H9 (cell line): ENCODE measurements at regions not wholly inside any gene's neighbourhood (a gene's known extent, or its start where the extent isn't known, plus 50 kb on each side); places are given as distances from the start of the nearest gene placed in this dataset.

Experiments used
- DNase-seq: peaks from one replicate; pipeline ENCODE4 v3.0.0-alpha.2; 2017
- H2AFZ ChIP-seq: one replicate; pipeline ENCODE4 v1.6.1; 2013; ENCODE audit warnings: mild to moderate bottlenecking, low read length, control low read depth, moderate library complexity
- H2AK5ac ChIP-seq: 2 replicates; pipeline ENCODE4 v1.6.1; 2013; ENCODE audit warnings: low read length, control low read depth, mixed read lengths; ENCODE audit not compliant: insufficient read length
- H2BK120ac ChIP-seq: one replicate; pipeline ENCODE4 v1.6.1; 2013; ENCODE audit warnings: low read depth, mild to moderate bottlenecking, low read length, control low read depth, inconsistent platforms; ENCODE audit not compliant: poor library complexity, severe bottlenecking
- H2BK12ac ChIP-seq: 2 replicates; pipeline ENCODE4 v1.6.1; 2013; ENCODE audit warnings: low read length, control low read depth, mixed read lengths, low read depth; ENCODE audit not compliant: insufficient read length
- H2BK15ac ChIP-seq: 2 replicates; pipeline ENCODE4 v1.6.1; 2013; ENCODE audit warnings: low read depth, low read length, control low read depth
- H2BK20ac ChIP-seq: one replicate; pipeline ENCODE4 v1.6.1; 2013; ENCODE audit warnings: low read depth, mild to moderate bottlenecking, low read length, control low read depth, inconsistent platforms; ENCODE audit not compliant: poor library complexity, severe bottlenecking
- H2BK5ac ChIP-seq: 2 replicates; pipeline ENCODE4 v1.6.1; 2013; ENCODE audit warnings: low read length, control low read depth, mixed read lengths; ENCODE audit not compliant: insufficient read length
- H3K14ac ChIP-seq: 2 replicates; pipeline ENCODE4 v1.6.1; 2013; ENCODE audit warnings: low read length, control low read depth; ENCODE audit not compliant: insufficient read depth
- H3K18ac ChIP-seq: 2 replicates; pipeline ENCODE4 v1.6.1; 2013; ENCODE audit warnings: low read depth, mild to moderate bottlenecking, mixed read lengths, low read length, control low read depth; ENCODE audit not compliant: insufficient read length
- H3K23ac ChIP-seq: 2 replicates; pipeline ENCODE4 v1.6.1; 2013; ENCODE audit warnings: low read length, control low read depth, mixed read lengths, low read depth; ENCODE audit not compliant: insufficient read length
- H3K23me2 ChIP-seq: 2 replicates; pipeline ENCODE4 v1.6.1; 2013; ENCODE audit warnings: low read depth, mild to moderate bottlenecking, mixed read lengths, low read length, control low read depth; ENCODE audit not compliant: insufficient read length, poor library complexity, severe bottlenecking
- H3K27ac ChIP-seq: 2 replicates; pipeline ENCODE4 v1.5.1; 2013; ENCODE audit warnings: low read length, control low read depth, mixed read lengths, low read depth; ENCODE audit not compliant: insufficient read length
- H3K27me3 ChIP-seq: 2 replicates; pipeline ENCODE4 v1.6.1; 2013; ENCODE audit warnings: low read length, control low read depth, inconsistent platforms; ENCODE audit not compliant: insufficient read depth
- H3K4ac ChIP-seq: 2 replicates; pipeline ENCODE4 v1.6.1; 2013; ENCODE audit warnings: low read depth, mild to moderate bottlenecking, control low read depth, inconsistent platforms, low read length, moderate library complexity
- H3K4me1 ChIP-seq: 2 replicates; pipeline ENCODE4 v1.6.1; 2013; ENCODE audit warnings: low read length, control low read depth, inconsistent platforms; ENCODE audit not compliant: insufficient read depth
- H3K4me2 ChIP-seq: 2 replicates; pipeline ENCODE4 v1.6.1; 2013; ENCODE audit warnings: low read length, control low read depth, mixed read lengths; ENCODE audit not compliant: insufficient read length, insufficient read depth
- H3K56ac ChIP-seq: 2 replicates; pipeline ENCODE4 v1.6.1; 2013; ENCODE audit warnings: low read depth, mild to moderate bottlenecking, mixed read lengths, low read length, control low read depth; ENCODE audit not compliant: insufficient read length
- H3K79me1 ChIP-seq: 2 replicates; pipeline ENCODE4 v1.6.1; 2013; ENCODE audit warnings: low read depth, mild to moderate bottlenecking, moderate library complexity, low read length, control low read depth, inconsistent platforms; ENCODE audit not compliant: insufficient read depth, poor library complexity, severe bottlenecking
- H3K79me2 ChIP-seq: 2 replicates; pipeline ENCODE4 v1.6.1; 2013; ENCODE audit warnings: low read length, control low read depth, inconsistent platforms; ENCODE audit not compliant: insufficient read depth
- H3K9ac ChIP-seq: 2 replicates; pipeline ENCODE4 v1.6.1; 2013; ENCODE audit warnings: low read length, control low read depth, mixed read lengths; ENCODE audit not compliant: insufficient read length; ENCODE audit errors: extremely low read depth
- H3K9me3 ChIP-seq: one replicate; pipeline ENCODE4 v1.6.1; 2013; ENCODE audit warnings: low read depth, low read length, inconsistent platforms; ENCODE audit not compliant: control insufficient read depth
- H3T11ph ChIP-seq: one replicate; pipeline ENCODE4 v1.6.1; 2013; ENCODE audit warnings: mild to moderate bottlenecking, low read length, control low read depth, inconsistent platforms
- H4K20me1 ChIP-seq: one replicate; pipeline ENCODE4 v1.6.1; 2013; ENCODE audit not compliant: control insufficient read depth, insufficient read length, insufficient read depth
- H4K5ac ChIP-seq: 2 replicates; pipeline ENCODE4 v1.6.1; 2013; ENCODE audit warnings: low read depth, mild to moderate bottlenecking, mixed read lengths, low read length, control low read depth; ENCODE audit not compliant: insufficient read length
- H4K8ac ChIP-seq: replicated peaks from 2 replicates; pipeline ENCODE4 v1.6.1; 2013; ENCODE audit warnings: low read length, control low read depth, mixed read lengths, low read depth; ENCODE audit not compliant: insufficient read length
- H4K91ac ChIP-seq: 2 replicates; pipeline ENCODE4 v1.6.1; 2013; ENCODE audit warnings: low read depth, mild to moderate bottlenecking, moderate library complexity, mixed read lengths, low read length, control low read depth; ENCODE audit not compliant: insufficient read length
- H3K27ac Mint-ChIP-seq, 3 experiments: 2 replicates in 2 of 3; 3 replicates in 1 of 3; pipeline ENCODE4 v1.8.0; 2020 to 2021; ENCODE audit warnings: mixed read lengths in 3 of 3, mild to moderate bottlenecking in 1 of 3, moderate library complexity in 1 of 3
- H3K27me3 Mint-ChIP-seq: 2 replicates; pipeline ENCODE4 v1.8.0; 2021; ENCODE audit warnings: low read depth, mild to moderate bottlenecking, moderate library complexity, mixed read lengths
- H3K36me3 Mint-ChIP-seq, 3 experiments: 2 replicates in 2 of 3; 3 replicates in 1 of 3; pipeline ENCODE4 v1.8.0; 2020 to 2021; ENCODE audit warnings: low read depth in 3 of 3, mixed read lengths in 3 of 3; ENCODE audit not compliant: insufficient read depth in 1 of 3
- H3K4me1 Mint-ChIP-seq, 2 experiments: 2 replicates each; pipeline ENCODE4 v1.8.0; 2020; ENCODE audit warnings: mixed read lengths in 2 of 2
- H3K4me3 Mint-ChIP-seq, 2 experiments: 2 replicates in 1 of 2; 3 replicates in 1 of 2; pipeline ENCODE4 v1.8.0; 2020 to 2021; ENCODE audit warnings: mild to moderate bottlenecking in 2 of 2, mixed read lengths in 2 of 2, moderate library complexity in 1 of 2
- H3K9me3 Mint-ChIP-seq, 2 experiments: 2 replicates in 1 of 2; 3 replicates in 1 of 2; pipeline ENCODE4 v1.8.0; 2020; ENCODE audit warnings: mild to moderate bottlenecking in 2 of 2, mixed read lengths in 2 of 2, moderate library complexity in 1 of 2
- WGBS: extraction: QIAGEN DNeasy Blood & Tissue Kit; methylation state at CpG from one replicate; pipeline ENCODE4 v1.1.7; 2013; ENCODE audit warnings: missing lambda C conversion rate, low lambda C conversion rate, mixed read lengths; ENCODE audit not compliant: insufficient read length; ENCODE audit errors: extremely low coverage; 5-methylcytosine and 5-hydroxymethylcytosine counted together
- TF ChIP-seq, protein P1 (sequence below): fragments of 200-600 bp; sonication (generic); conservative IDR thresholded peaks from 3 replicates; pipeline ENCODE4 v1.8.0; 2021; ENCODE audit warnings: antibody characterized with exemption, mild to moderate bottlenecking

DNA sequence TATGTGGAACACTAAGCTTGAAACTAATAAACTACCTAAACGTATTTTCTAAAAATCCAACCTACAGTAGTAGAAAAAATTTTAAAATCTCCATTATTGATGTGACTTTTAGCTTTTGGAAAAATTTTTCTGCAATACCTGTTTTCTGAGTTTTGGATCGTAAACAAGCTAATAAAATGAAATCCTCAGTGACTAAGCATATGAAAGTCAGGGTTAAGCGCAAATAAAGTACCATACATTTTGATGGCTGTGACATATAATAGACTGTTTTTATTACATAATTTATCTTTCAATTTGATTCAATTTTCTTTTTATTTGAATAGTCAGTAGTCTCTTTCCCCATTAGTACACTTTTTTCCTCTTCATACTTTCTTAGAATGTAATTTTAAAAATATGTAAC, 683.6 kb downstream of the NUP35 start:
- peaks cover 4 to 5% of the 10 kb centered on the region in 2 experiments; a peak in 4 of 5 replicates for H3K9me3 Mint-ChIP-seq
- H4K91ac ChIP-seq: no peak overlapping the region
- no peaks in the 10 kb centered on the region for H3K9me3 ChIP-seq
- H3K27ac Mint-ChIP-seq: no peak overlapping the region
- H3K79me1 ChIP-seq: no peaks in the 10 kb centered on the region
- H2BK5ac ChIP-seq: no peak overlapping the region
- H3K4me2 ChIP-seq: no peak overlapping the region
- no peak overlapping the region for H3K4ac ChIP-seq
- no peak overlapping the region for H2BK12ac ChIP-seq
- H4K8ac ChIP-seq: no peak overlapping the region
- no peak overlapping the region for H2BK15ac ChIP-seq
- no peak overlapping the region for H3T11ph ChIP-seq
- no peak overlapping the region for H3K27ac ChIP-seq
- H3K18ac ChIP-seq: no peak overlapping the region
- H2AFZ ChIP-seq: no peak overlapping the region
- H3K23ac ChIP-seq: no peak overlapping the region
- no peak for DNase-seq
- no peaks in the 10 kb centered on the region for H3K27me3 ChIP-seq
- no peak overlapping the region for H3K14ac ChIP-seq
- no peak overlapping the region for H4K5ac ChIP-seq
- no peaks in the 10 kb centered on the region for H3K23me2 ChIP-seq
- no peak overlapping the region for H2BK120ac ChIP-seq
- H2AK5ac ChIP-seq: no peak overlapping the region
- H3K79me2 ChIP-seq: no peaks in the 10 kb centered on the region
- WGBS: no CpG with 5 or more reads among the region's 3 CpGs
- H2BK20ac ChIP-seq: no peak overlapping the region
- TF ChIP-seq, protein P1, sequence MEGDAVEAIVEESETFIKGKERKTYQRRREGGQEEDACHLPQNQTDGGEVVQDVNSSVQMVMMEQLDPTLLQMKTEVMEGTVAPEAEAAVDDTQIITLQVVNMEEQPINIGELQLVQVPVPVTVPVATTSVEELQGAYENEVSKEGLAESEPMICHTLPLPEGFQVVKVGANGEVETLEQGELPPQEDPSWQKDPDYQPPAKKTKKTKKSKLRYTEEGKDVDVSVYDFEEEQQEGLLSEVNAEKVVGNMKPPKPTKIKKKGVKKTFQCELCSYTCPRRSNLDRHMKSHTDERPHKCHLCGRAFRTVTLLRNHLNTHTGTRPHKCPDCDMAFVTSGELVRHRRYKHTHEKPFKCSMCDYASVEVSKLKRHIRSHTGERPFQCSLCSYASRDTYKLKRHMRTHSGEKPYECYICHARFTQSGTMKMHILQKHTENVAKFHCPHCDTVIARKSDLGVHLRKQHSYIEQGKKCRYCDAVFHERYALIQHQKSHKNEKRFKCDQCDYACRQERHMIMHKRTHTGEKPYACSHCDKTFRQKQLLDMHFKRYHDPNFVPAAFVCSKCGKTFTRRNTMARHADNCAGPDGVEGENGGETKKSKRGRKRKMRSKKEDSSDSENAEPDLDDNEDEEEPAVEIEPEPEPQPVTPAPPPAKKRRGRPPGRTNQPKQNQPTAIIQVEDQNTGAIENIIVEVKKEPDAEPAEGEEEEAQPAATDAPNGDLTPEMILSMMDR: no peak
- no peak overlapping the region for H3K9ac ChIP-seq
- no peak overlapping the region for H3K56ac ChIP-seq
- peaks cover 0 to 4% (median 0%) of the 10 kb centered on the region in 3 experiments; a peak in 1 of 7 replicates for H3K36me3 Mint-ChIP-seq
- no peaks in the 10 kb centered on the region for H3K4me1 Mint-ChIP-seq
- H3K27me3 Mint-ChIP-seq: no peaks in the 10 kb centered on the region
- H4K20me1 ChIP-seq: no peaks in the 10 kb centered on the region
- no peak overlapping the region for H3K4me3 Mint-ChIP-seq
- H3K4me1 ChIP-seq: no peaks in the 10 kb centered on the region
